HepG2 (cell line): ENCODE measurements at regions not wholly inside any gene's neighbourhood (a gene's known extent, or its start where the extent isn't known, plus 50 kb on each side); places are given as distances from the start of the nearest gene placed in this dataset.

Experiments used
- ATAC-seq: fragments of 200-7000 bp; cut with Tn5 transposase; 3 replicates; pipeline ENCODE4 v1.9.1; 2020; ENCODE audit warnings: mild to moderate bottlenecking, moderate library complexity
- BruUV-seq: library from RNA; stranded (reverse); fragments of 400-500 nt; replicated peaks from 2 replicates; lab custom pipeline; 2021; lab: Mats Ljungman, UMichigan
- CTCF ChIA-PET: fragments of 300-600 bp; formaldehyde crosslinking; extraction: SDS; loops from one replicate; lab custom pipeline; 2021; ENCODE audit warnings: low total read pairs, inconsistent platforms, low intra/inter-chr PET ratio; lab: Yijun Ruan, JAX
- POLR2A ChIA-PET: fragments of 350-600 bp; sonication (Branson Sonifier 250); formaldehyde crosslinking; loops from one replicate; lab custom pipeline; 2020; ENCODE audit warnings: antibody characterized with exemption, inconsistent platforms; lab: Yijun Ruan, JAX
- DNase-seq: peaks from one replicate; pipeline ENCODE4 v3.0.0-alpha.2; 2015; ENCODE audit warnings: low spot score
- FAIRE-seq: peaks from 3 replicates; lab custom pipeline; 2011; peaks lifted over from hg19 to GRCh38; lab: Jason Lieb, UNC
- H2AFZ ChIP-seq: one replicate; pipeline ENCODE4 v1.6.1; 2011; ENCODE audit warnings: low read length, inconsistent platforms
- H3K27ac ChIP-seq: fragments of 300-600 bp; 3 replicates; pipeline ENCODE4 v1.8.0; 2011; ENCODE audit warnings: mixed run types, mild to moderate bottlenecking, mixed read lengths, low read length, inconsistent platforms; ENCODE audit not compliant: insufficient read depth; ENCODE audit errors: extremely low read length
- H3K27me3 ChIP-seq, 2 experiments: fragments of 200-600 bp in 1 of 2; 2 replicates in 1 of 2; 3 replicates in 1 of 2; pipeline versions ENCODE4 v1.6.0 to v1.8.0; 2011; ENCODE audit warnings: low read length in 2 of 2, mild to moderate bottlenecking in 2 of 2, moderate library complexity in 2 of 2, inconsistent platforms in 1 of 2; ENCODE audit not compliant: insufficient read depth in 2 of 2, control insufficient read depth in 1 of 2
- H3K36me3 ChIP-seq, 2 experiments: fragments of 200-600 bp in 1 of 2; replicated peaks in 1 of 2; 2 replicates in 1 of 2; 3 replicates in 1 of 2; pipeline versions ENCODE4 v1.5.1 to v1.8.0; 2011; ENCODE audit warnings: low read length in 2 of 2, inconsistent platforms in 1 of 2; ENCODE audit not compliant: insufficient read depth in 2 of 2, control insufficient read depth in 1 of 2
- H3K4me1 ChIP-seq: 2 replicates; pipeline ENCODE4 v1.5.1; 2012; ENCODE audit warnings: low read length, inconsistent platforms; ENCODE audit not compliant: insufficient read depth
- H3K4me2 ChIP-seq: 2 replicates; pipeline ENCODE4 v1.6.0; 2011; ENCODE audit warnings: low read depth, low read length, inconsistent platforms
- H3K4me3 ChIP-seq, 3 experiments: fragments of 200-600 bp in 1 of 3; sonication (generic), shearing (Covaris generic) in 1 of 3; replicated peaks in 1 of 3; 2 replicates each; pipeline ENCODE4 v1.5.1; 2011 to 2016; ENCODE audit warnings: low read length in 3 of 3, inconsistent platforms in 2 of 3, low read depth in 2 of 3, mild to moderate bottlenecking in 2 of 3, control low read depth in 1 of 3, mixed read lengths in 1 of 3; ENCODE audit not compliant: insufficient read depth in 1 of 3
- H3K79me2 ChIP-seq: one replicate; pipeline ENCODE4 v1.6.1; 2011; ENCODE audit warnings: low read length, inconsistent platforms; ENCODE audit not compliant: insufficient read depth
- H3K9ac ChIP-seq: 2 replicates; pipeline ENCODE4 v1.6.0; 2011; ENCODE audit warnings: mild to moderate bottlenecking, low read depth, low read length, inconsistent platforms; ENCODE audit not compliant: insufficient read depth
- H3K9me3 ChIP-seq: 2 replicates; pipeline ENCODE4 v1.5.1; 2012; ENCODE audit warnings: mild to moderate bottlenecking, low read length
- H4K20me1 ChIP-seq: 2 replicates; pipeline ENCODE4 v1.6.0; 2011; ENCODE audit warnings: inconsistent platforms, mild to moderate bottlenecking, low read length, moderate library complexity; ENCODE audit not compliant: insufficient read depth
- BATF2 ChIP-seq: sonication (generic); formaldehyde crosslinking; IDR thresholded peaks from 2 replicates; pipeline ENCODE4 v1.8.0; 2022; ENCODE audit warnings: mild to moderate bottlenecking, missing genetic modification reagents, moderate library complexity
- ERF ChIP-seq: IDR thresholded peaks from 2 replicates; pipeline ENCODE4 v1.6.1; 2018; ENCODE audit warnings: missing biosample characterization, missing genetic modification reagents
- PLSCR1 ChIP-seq: sonication (generic); formaldehyde crosslinking; IDR thresholded peaks from 2 replicates; pipeline ENCODE4 v1.5.0; 2020; ENCODE audit warnings: missing genetic modification reagents, mild to moderate bottlenecking, borderline replicate concordance
- PRDM15 ChIP-seq: sonication (generic); formaldehyde crosslinking; IDR thresholded peaks from 2 replicates; pipeline ENCODE4 v1.4.0; 2020; ENCODE audit warnings: missing genetic modification reagents
- SMAD1 ChIP-seq: sonication (generic); formaldehyde crosslinking; IDR thresholded peaks from 2 replicates; pipeline ENCODE4 v1.4.0; 2020; ENCODE audit warnings: missing genetic modification reagents, low read depth, mild to moderate bottlenecking, borderline replicate concordance
- TOPORS ChIP-seq: sonication (generic); formaldehyde crosslinking; IDR thresholded peaks from 2 replicates; pipeline ENCODE4 v1.8.0; 2023; ENCODE audit warnings: mild to moderate bottlenecking, missing genetic modification reagents
- ZBTB20 ChIP-seq: sonication (generic); formaldehyde crosslinking; IDR thresholded peaks from 2 replicates; pipeline ENCODE4 v1.8.1; 2023; ENCODE audit warnings: missing genetic modification reagents, low read depth, mild to moderate bottlenecking, borderline replicate concordance
- ZBTB49 ChIP-seq: sonication (generic); formaldehyde crosslinking; IDR thresholded peaks from 2 replicates; pipeline ENCODE4 v1.4.0; 2020; ENCODE audit warnings: missing genetic modification reagents, borderline replicate concordance
- ZNF12 ChIP-seq: sonication (generic); formaldehyde crosslinking; IDR thresholded peaks from 2 replicates; pipeline ENCODE4 v1.5.0; 2020; ENCODE audit warnings: missing genetic modification reagents
- ZNF577 ChIP-seq: sonication (generic); formaldehyde crosslinking; IDR thresholded peaks from 2 replicates; pipeline ENCODE4 v1.4.0; 2020; ENCODE audit warnings: mild to moderate bottlenecking, low read depth, missing genetic modification reagents, borderline replicate concordance
- ZNF879 ChIP-seq: sonication (generic); formaldehyde crosslinking; IDR thresholded peaks from 2 replicates; pipeline ENCODE4 v1.8.1; 2023; ENCODE audit warnings: missing genetic modification reagents
- WGBS: methylation state at CpG from one replicate; pipeline ENCODE4 v1.1.6; 2017; ENCODE audit warnings: low lambda C conversion rate; 5-methylcytosine and 5-hydroxymethylcytosine counted together
- in situ Hi-C: cut with HindIII; loops from 2 replicates; pipeline ENCODE4 v1.10.0; 2017; ENCODE audit warnings: low pct_unique_long_range_greater_than_20kb; ENCODE audit not compliant: extremely low pct_ligation_motif_present
- intact Hi-C: fragments of 100-400 bp; cut with micrococcal nuclease; formaldehyde crosslinking; loops from one replicate; pipeline ENCODE4 v1.10.0; 2022; ENCODE audit not compliant: unreplicated experiment

GRCh38 chr1:204013052-204013451 lies 59.9 kb upstream of the SOX13 start:
- ChIA-PET CTCF (no interaction called here), POLR2A (no interaction called here)
- no TSS peak for BruUV-seq
- Histone ChIP-seq H3K27ac (no peak overlapping the region), H3K9ac (no peak overlapping the region), H4K20me1 (no peaks in the 10 kb centered on the region), H2AFZ (no peak overlapping the region), H3K4me3 (no peak overlapping the region), H3K27me3 (peaks cover 0 to 4% of the 10 kb centered on the region in 2 experiments; a peak in 2 of 5 replicates), H3K4me1 (peaks cover 4% of the 10 kb centered on the region; the same call in 1 of the 2 replicates), H3K36me3 (no peaks in the 10 kb centered on the region), H3K79me2 (no peaks in the 10 kb centered on the region), H3K9me3 (no peaks in the 10 kb centered on the region), H3K4me2 (no peak overlapping the region)
- ATAC-seq = no peak
- DNase-seq = no peak
- in situ Hi-C loops = no loop called here
- intact Hi-C loops = no loop called here
- 45% methylated on average over 8 of the region's 8 CpGs for WGBS
- no peak for FAIRE-seq
- no peak for TF ChIP-seq TOPORS (CRISPR knock-in tag)
- no peak for TF ChIP-seq ZBTB49 (CRISPR knock-in tag)

- H4K20me1 ChIP-seq = no peaks in the 10 kb centered on the region
- H3K79me2 ChIP-seq = no peaks in the 10 kb centered on the region
- no peak for FAIRE-seq
- 97% methylated on average over 3 of the region's 3 CpGs for WGBS
- no peaks in the 10 kb centered on the region for H3K36me3 ChIP-seq
- H3K9me3 ChIP-seq = no peaks in the 10 kb centered on the region
- H3K4me3 ChIP-seq = no peak overlapping the region
- CTCF ChIA-PET = no interaction called here
- DNase-seq = no peak
- in situ Hi-C loops = no loop called here
- H3K27me3 ChIP-seq = peaks cover 0 to 4% of the 10 kb centered on the region in 2 experiments; a peak in 2 of 5 replicates
- H3K4me2 ChIP-seq = no peak overlapping the region
- H2AFZ ChIP-seq = no peak overlapping the region
- intact Hi-C loops = no loop called here
- ATAC-seq = no peak
- H3K9ac ChIP-seq = no peak overlapping the region
- no peak overlapping the region for H3K27ac ChIP-seq
- POLR2A ChIA-PET = no interaction called here
- BruUV-seq = no TSS peak
- peaks cover 4% of the 10 kb centered on the region; the same call in 1 of the 2 replicates for H3K4me1 ChIP-seq
- TF ChIP-seq ERF (CRISPR knock-in tag) (no peak), ZNF577 (CRISPR knock-in tag) (no peak), ZNF12 (CRISPR knock-in tag) (no peak), SMAD1 (CRISPR knock-in tag) (no peak), ZBTB20 (CRISPR knock-in tag) (no peak), PLSCR1 (CRISPR knock-in tag) (no peak), BATF2 (CRISPR knock-in tag) (no peak), ZNF879 (CRISPR knock-in tag) (no peak), PRDM15 (CRISPR knock-in tag) (no peak)
Observed at GRCh38 chr1:204014336-204014735, 58.6 kb upstream of the SOX13 start.
